AG04450 (cell line): ENCODE measurements at regions not wholly inside any gene's neighbourhood (a gene's known extent, or its start where the extent isn't known, plus 50 kb on each side); places are given as distances from the start of the nearest gene placed in this dataset.
A peak's percentile ranks its signal among the peaks of the same experiment; 100 is the strongest.

ENCODE experiments used
- CTCF ChIA-PET: fragments of 300-600, 350-600 bp; formaldehyde crosslinking; extraction: SDS; loops from one replicate; lab custom pipeline; 2022; ENCODE audit warnings: antibody characterized with exemption, inconsistent platforms; lab: Charles Lee
- POLR2A ChIA-PET: fragments of 350-600 bp; formaldehyde crosslinking; extraction: SDS; loops from one replicate; lab custom pipeline; 2021; ENCODE audit warnings: antibody characterized with exemption, inconsistent platforms; lab: Yijun Ruan, JAX
- DNase-seq: peaks from one replicate; pipeline ENCODE4 v3.0.0-alpha.2; 2011; ENCODE audit warnings: low read depth, low spot score
- H3K27ac ChIP-seq: one replicate; pipeline ENCODE4 v1.5.1; 2012; ENCODE audit warnings: low read depth, low read length, control low read depth
- H3K27me3 ChIP-seq: one replicate; pipeline ENCODE4 v1.6.0; 2012; ENCODE audit warnings: low read length; ENCODE audit not compliant: control insufficient read depth, insufficient read depth
- H3K4me3 ChIP-seq: 2 replicates; pipeline ENCODE4 v1.5.1; 2011; ENCODE audit warnings: mild to moderate bottlenecking, low read depth, low read length, control low read depth
- H3K9me3 ChIP-seq: 2 replicates; pipeline ENCODE4 v1.5.1; 2012; ENCODE audit warnings: low read length; ENCODE audit not compliant: control insufficient read depth, insufficient read depth
- CTCF ChIP-seq: IDR thresholded peaks from 2 replicates; pipeline ENCODE4 v1.5.1; 2011; ENCODE audit warnings: low read depth, low read length, control low read depth, inconsistent platforms

- no peaks in the 10 kb centered on the region for H3K27me3 ChIP-seq
- ChIA-PET CTCF (interaction anchor here (1.1 kb wide), 1 partner anchor 11 kb away, joined by 6 read pairs; no protein-coding TSS in a partner anchor), POLR2A (no interaction called here)
- no peak for TF ChIP-seq CTCF
- no peak overlapping the region for H3K27ac ChIP-seq
- H3K9me3 ChIP-seq = no peaks in the 10 kb centered on the region
- H3K4me3 ChIP-seq = no peak overlapping the region
- no peak for DNase-seq
These were observed 116.2 kb upstream of the TMEM260 start for GRCh38 chr14:56463271-56463890.

- CTCF ChIA-PET = interaction anchor here (1.7 kb wide), 1 partner anchor 20 kb away, joined by 5 read pairs; no protein-coding TSS in a partner anchor
- Histone ChIP-seq H3K27ac (no peak overlapping the region), H3K9me3 (no peaks in the 10 kb centered on the region), H3K4me3 (no peak overlapping the region), H3K27me3 (peaks cover 8% of the 10 kb centered on the region)
- POLR2A ChIA-PET = no interaction called here
- TF ChIP-seq CTCF = no peak
- DNase-seq = no peak
These were observed 108.5 kb upstream of the TMEM260 start for GRCh38 chr14:56471056-56471455.

- Histone ChIP-seq H3K4me3 (no peak overlapping the region), H3K27me3 (peaks cover 8% of the 10 kb centered on the region), H3K27ac (no peak overlapping the region), H3K9me3 (no peaks in the 10 kb centered on the region)
- ChIA-PET CTCF (interaction anchor here (0.5 to 4.1 kb wide), 68 partner anchors 9 to 1578 kb away, joined by 3 to 59 read pairs (median 4); no protein-coding TSS in a partner anchor), POLR2A (no interaction called here)
- DNase-seq = no peak
- peak; percentile 93 for TF ChIP-seq CTCF
These were observed 105.1 kb upstream of the TMEM260 start for GRCh38 chr14:56474419-56475022.

GRCh38 chr14:56482310-56482911, 97.2 kb upstream of the TMEM260 start:
- POLR2A ChIA-PET = no interaction called here
- H3K27me3 ChIP-seq = peaks cover 8% of the 10 kb centered on the region
- peak; percentile 21; the same call in 1 of the 2 replicates for TF ChIP-seq CTCF
- H3K27ac ChIP-seq = no peak overlapping the region
- no peak for DNase-seq
- no peak overlapping the region for H3K4me3 ChIP-seq
- CTCF ChIA-PET = interaction anchor here (0.6 to 1.9 kb wide), 4 partner anchors 9 to 1044 kb away, joined by 3 to 5 read pairs (median 4); no protein-coding TSS in a partner anchor
- no peaks in the 10 kb centered on the region for H3K9me3 ChIP-seq
